ENCODE measurements at regions not wholly inside any gene's neighbourhood (a gene's known extent, or its start where the extent isn't known, plus 50 kb on each side); places are given as distances from the start of the nearest gene placed in this dataset.

GRCh38 chr21:43331111-43331961, 95.6 kb downstream of the SIK1 start:
- Histone ChIP-seq H3K36me3 (ENCODE audit: control insufficient read depth in 2 of 2, insufficient read depth in 2 of 2, low read length in 2 of 2) (no peaks in the 10 kb centered on the region), H3K27ac (ENCODE audit: low read length) (no peak overlapping the region), H3K27me3 (ENCODE audit: control insufficient read depth in 1 of 2, insufficient read depth in 2 of 2, low read length in 2 of 2) (no peaks in the 10 kb centered on the region), H3K9me3 (ENCODE audit: control insufficient read depth in 2 of 2, low read length in 2 of 2) (no peaks in the 10 kb centered on the region), H3K9ac (ENCODE audit: low read length in 2 of 2) (no peak overlapping the region), H3K4me1 (ENCODE audit: control insufficient read depth, insufficient read depth, low read length) (peaks cover 16% of the 10 kb centered on the region), H3K4me3 (ENCODE audit: low read length in 2 of 2) (no peak overlapping the region)

GRCh38 chr21:43330306-43330881, 96.5 kb downstream of the SIK1 start:
- no peak overlapping the region for H3K9ac ChIP-seq (ENCODE audit: low read length in 2 of 2)
- H3K4me3 ChIP-seq (ENCODE audit: low read length in 2 of 2), result no peak overlapping the region
- no peaks in the 10 kb centered on the region for H3K36me3 ChIP-seq (ENCODE audit: control insufficient read depth in 2 of 2, insufficient read depth in 2 of 2, low read length in 2 of 2)
- H3K4me1 ChIP-seq (ENCODE audit: control insufficient read depth, insufficient read depth, low read length), result peaks cover 16% of the 10 kb centered on the region
- H3K27ac ChIP-seq (ENCODE audit: low read length), result no peak overlapping the region
- H3K9me3 ChIP-seq (ENCODE audit: control insufficient read depth in 2 of 2, low read length in 2 of 2), result no peaks in the 10 kb centered on the region
- H3K27me3 ChIP-seq (ENCODE audit: control insufficient read depth in 1 of 2, insufficient read depth in 2 of 2, low read length in 2 of 2), result no peaks in the 10 kb centered on the region

- Histone ChIP-seq H3K36me3 (ENCODE audit: control insufficient read depth in 2 of 2, insufficient read depth in 2 of 2, low read length in 2 of 2) (no peaks in the 10 kb centered on the region), H3K27ac (ENCODE audit: low read length) (no peak overlapping the region), H3K4me3 (ENCODE audit: low read length in 2 of 2) (no peak overlapping the region), H3K9me3 (ENCODE audit: control insufficient read depth in 2 of 2, low read length in 2 of 2) (no peaks in the 10 kb centered on the region), H3K27me3 (ENCODE audit: control insufficient read depth in 1 of 2, insufficient read depth in 2 of 2, low read length in 2 of 2) (no peaks in the 10 kb centered on the region), H3K9ac (ENCODE audit: low read length in 2 of 2) (no peak overlapping the region), H3K4me1 (ENCODE audit: control insufficient read depth, insufficient read depth, low read length) (peaks cover 16% of the 10 kb centered on the region)
Measured at GRCh38 chr21:43329711-43330269, 97.1 kb downstream of the SIK1 start.

- Histone ChIP-seq H3K4me1 (ENCODE audit: control insufficient read depth, insufficient read depth, low read length) (peaks cover 16% of the 10 kb centered on the region), H3K4me3 (ENCODE audit: low read length in 2 of 2) (no peak overlapping the region), H3K27me3 (ENCODE audit: control insufficient read depth in 1 of 2, insufficient read depth in 2 of 2, low read length in 2 of 2) (no peaks in the 10 kb centered on the region), H3K27ac (ENCODE audit: low read length) (no peak overlapping the region), H3K9ac (ENCODE audit: low read length in 2 of 2) (no peak overlapping the region), H3K36me3 (ENCODE audit: control insufficient read depth in 2 of 2, insufficient read depth in 2 of 2, low read length in 2 of 2) (no peaks in the 10 kb centered on the region), H3K9me3 (ENCODE audit: control insufficient read depth in 2 of 2, low read length in 2 of 2) (no peaks in the 10 kb centered on the region)
Measured at GRCh38 chr21:43328958-43329691, 97.8 kb downstream of the SIK1 start.

- peaks cover 11% of the 10 kb centered on the region for H3K4me1 ChIP-seq (ENCODE audit: control insufficient read depth, insufficient read depth, low read length)
- H3K27ac ChIP-seq (ENCODE audit: low read length), result no peak overlapping the region
- H3K4me3 ChIP-seq (ENCODE audit: low read length in 2 of 2), result no peak overlapping the region
- no peak overlapping the region for H3K9ac ChIP-seq (ENCODE audit: low read length in 2 of 2)
- no peaks in the 10 kb centered on the region for H3K9me3 ChIP-seq (ENCODE audit: control insufficient read depth in 2 of 2, low read length in 2 of 2)
- no peaks in the 10 kb centered on the region for H3K27me3 ChIP-seq (ENCODE audit: control insufficient read depth in 1 of 2, insufficient read depth in 2 of 2, low read length in 2 of 2)
- H3K36me3 ChIP-seq (ENCODE audit: control insufficient read depth in 2 of 2, insufficient read depth in 2 of 2, low read length in 2 of 2), result no peaks in the 10 kb centered on the region
Measured at GRCh38 chr21:43328185-43328957, 98.6 kb downstream of the SIK1 start.

- no peaks in the 10 kb centered on the region for H3K36me3 ChIP-seq (ENCODE audit: control insufficient read depth in 2 of 2, insufficient read depth in 2 of 2, low read length in 2 of 2)
- H3K27ac ChIP-seq (ENCODE audit: low read length), result no peak overlapping the region
- H3K9me3 ChIP-seq (ENCODE audit: control insufficient read depth in 2 of 2, low read length in 2 of 2), result no peaks in the 10 kb centered on the region
- H3K4me1 ChIP-seq (ENCODE audit: control insufficient read depth, insufficient read depth, low read length), result no peaks in the 10 kb centered on the region
- H3K27me3 ChIP-seq (ENCODE audit: control insufficient read depth in 1 of 2, insufficient read depth in 2 of 2, low read length in 2 of 2), result no peaks in the 10 kb centered on the region
- H3K4me3 ChIP-seq (ENCODE audit: low read length in 2 of 2), result no peak overlapping the region
- no peak overlapping the region for H3K9ac ChIP-seq (ENCODE audit: low read length in 2 of 2)
Measured at GRCh38 chr21:43325968-43326715, 100.8 kb downstream of the SIK1 start.

GRCh38 chr21:43325036-43325435, 101.9 kb downstream of the SIK1 start:
- Histone ChIP-seq H3K4me3 (ENCODE audit: low read length in 2 of 2) (no peak overlapping the region), H3K27me3 (ENCODE audit: control insufficient read depth in 1 of 2, insufficient read depth in 2 of 2, low read length in 2 of 2) (no peaks in the 10 kb centered on the region), H3K9ac (ENCODE audit: low read length in 2 of 2) (no peak overlapping the region), H3K9me3 (ENCODE audit: control insufficient read depth in 2 of 2, low read length in 2 of 2) (no peaks in the 10 kb centered on the region), H3K27ac (ENCODE audit: low read length) (no peak overlapping the region), H3K36me3 (ENCODE audit: control insufficient read depth in 2 of 2, insufficient read depth in 2 of 2, low read length in 2 of 2) (no peaks in the 10 kb centered on the region), H3K4me1 (ENCODE audit: control insufficient read depth, insufficient read depth, low read length) (no peaks in the 10 kb centered on the region)

- H3K4me1 ChIP-seq (ENCODE audit: control insufficient read depth, insufficient read depth, low read length), result no peaks in the 10 kb centered on the region
- no peaks in the 10 kb centered on the region for H3K36me3 ChIP-seq (ENCODE audit: control insufficient read depth in 2 of 2, insufficient read depth in 2 of 2, low read length in 2 of 2)
- no peak overlapping the region for H3K9ac ChIP-seq (ENCODE audit: low read length in 2 of 2)
- H3K27ac ChIP-seq (ENCODE audit: low read length), result no peak overlapping the region
- no peaks in the 10 kb centered on the region for H3K9me3 ChIP-seq (ENCODE audit: control insufficient read depth in 2 of 2, low read length in 2 of 2)
- H3K4me3 ChIP-seq (ENCODE audit: low read length in 2 of 2), result no peak overlapping the region
- no peaks in the 10 kb centered on the region for H3K27me3 ChIP-seq (ENCODE audit: control insufficient read depth in 1 of 2, insufficient read depth in 2 of 2, low read length in 2 of 2)
Measured at GRCh38 chr21:43324596-43324995, 102.3 kb downstream of the SIK1 start.

GRCh38 chr21:43323244-43324005, 103.5 kb downstream of the SIK1 start:
- Histone ChIP-seq H3K27ac (ENCODE audit: low read length) (no peak overlapping the region), H3K9me3 (ENCODE audit: control insufficient read depth in 2 of 2, low read length in 2 of 2) (peaks cover 0 to under 1% of the 10 kb centered on the region in 2 donors), H3K9ac (ENCODE audit: low read length in 2 of 2) (no peak overlapping the region), H3K27me3 (ENCODE audit: control insufficient read depth in 1 of 2, insufficient read depth in 2 of 2, low read length in 2 of 2) (peaks cover 0 to under 1% of the 10 kb centered on the region in 2 donors), H3K36me3 (ENCODE audit: control insufficient read depth in 2 of 2, insufficient read depth in 2 of 2, low read length in 2 of 2) (no peaks in the 10 kb centered on the region), H3K4me1 (ENCODE audit: control insufficient read depth, insufficient read depth, low read length) (no peaks in the 10 kb centered on the region), H3K4me3 (ENCODE audit: low read length in 2 of 2) (no peak overlapping the region)

Measured in stomach smooth muscle (tissue), 2 donors.